Fibroblast of lung (primary cell): ENCODE measurements at regions not wholly inside any gene's neighbourhood (a gene's known extent, or its start where the extent isn't known, plus 50 kb on each side); places are given as distances from the start of the nearest gene placed in this dataset.

ENCODE experiments used
- EZH2 ChIP-seq: IDR thresholded peaks from 2 replicates; pipeline ENCODE4 v1.5.1; 2012; ENCODE audit warnings: low read length, control low read depth, mild to moderate bottlenecking; ENCODE audit errors: missing control alignments
- TF ChIP-seq, protein P1 (sequence below), 2 donors: IDR thresholded peaks in 1 of 2; conservative IDR thresholded peaks in 1 of 2; 1 replicate in 1 of 2; 2 replicates in 1 of 2; pipeline ENCODE4 v1.5.1; 2011 to 2012; ENCODE audit warnings: low read length in 2 of 2, control low read depth in 1 of 2, inconsistent platforms in 1 of 2, low read depth in 1 of 2, mild to moderate bottlenecking in 1 of 2

DNA sequence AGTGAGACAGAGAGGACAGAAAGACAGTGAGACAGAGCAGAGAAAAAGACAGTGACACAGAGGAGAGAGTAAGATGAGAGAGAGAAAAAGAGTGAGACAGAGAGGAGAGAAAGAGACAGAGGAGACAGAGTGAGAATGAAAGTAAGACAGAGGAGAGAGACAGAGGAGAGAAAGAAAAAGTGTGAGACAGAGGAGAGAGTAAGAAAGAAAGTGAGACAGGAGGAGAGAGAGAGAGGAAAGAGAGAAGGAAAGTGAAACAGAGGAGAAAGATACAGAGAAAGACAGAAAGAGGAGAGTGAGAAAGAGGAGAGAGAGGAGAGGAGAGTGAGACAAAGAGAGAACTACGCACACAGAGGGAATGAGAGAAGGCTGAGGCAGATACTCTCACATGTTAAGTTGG, 411.6 kb upstream of the USP9Y start:
- TF ChIP-seq, protein P1, sequence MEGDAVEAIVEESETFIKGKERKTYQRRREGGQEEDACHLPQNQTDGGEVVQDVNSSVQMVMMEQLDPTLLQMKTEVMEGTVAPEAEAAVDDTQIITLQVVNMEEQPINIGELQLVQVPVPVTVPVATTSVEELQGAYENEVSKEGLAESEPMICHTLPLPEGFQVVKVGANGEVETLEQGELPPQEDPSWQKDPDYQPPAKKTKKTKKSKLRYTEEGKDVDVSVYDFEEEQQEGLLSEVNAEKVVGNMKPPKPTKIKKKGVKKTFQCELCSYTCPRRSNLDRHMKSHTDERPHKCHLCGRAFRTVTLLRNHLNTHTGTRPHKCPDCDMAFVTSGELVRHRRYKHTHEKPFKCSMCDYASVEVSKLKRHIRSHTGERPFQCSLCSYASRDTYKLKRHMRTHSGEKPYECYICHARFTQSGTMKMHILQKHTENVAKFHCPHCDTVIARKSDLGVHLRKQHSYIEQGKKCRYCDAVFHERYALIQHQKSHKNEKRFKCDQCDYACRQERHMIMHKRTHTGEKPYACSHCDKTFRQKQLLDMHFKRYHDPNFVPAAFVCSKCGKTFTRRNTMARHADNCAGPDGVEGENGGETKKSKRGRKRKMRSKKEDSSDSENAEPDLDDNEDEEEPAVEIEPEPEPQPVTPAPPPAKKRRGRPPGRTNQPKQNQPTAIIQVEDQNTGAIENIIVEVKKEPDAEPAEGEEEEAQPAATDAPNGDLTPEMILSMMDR (conservative IDR thresholded peaks at IDR 0.05 in 1 of 2, IDR thresholded peaks at IDR 0.05 in 1 of 2; ENCODE audit: low read depth in 1 of 2, low read length in 2 of 2): no peak
- no peak for TF ChIP-seq EZH2
